Right lobe of liver (tissue), 4 donors: ENCODE measurements at regions not wholly inside any gene's neighbourhood (a gene's known extent, or its start where the extent isn't known, plus 50 kb on each side); places are given as distances from the start of the nearest gene placed in this dataset.
"Not testable (repeated sequence)": the region's sequence is repeated elsewhere in the genome, so short reads cannot be mapped to it uniquely, and the experiment has no call there.

Source experiments
- CTCF ChIP-seq, 4 donors: fragments of 200-600 bp in 3 of 4; fragments of 450-650 bp in 1 of 4; IDR thresholded peaks; one replicate each; pipeline versions ENCODE4 v1.5.1 to v1.8.0; 2016 to 2022; ENCODE audit warnings: antibody characterized with exemption in 4 of 4, mild to moderate bottlenecking in 2 of 4
- POLR2A ChIP-seq: fragments of 450-650 bp; IDR thresholded peaks from one replicate; pipeline ENCODE4 v1.6.1; 2017; ENCODE audit warnings: antibody characterized with exemption, mild to moderate bottlenecking
- donor health status: DM: no; HTN: no; CAD: no.
- donor health status: DM: no; HTN: no; CAD: no.
- donor health status: DM: no; HTN: yes; CAD: no.

- TF ChIP-seq CTCF (IDR thresholded peaks at IDR 0.05); POLR2A: not testable (repeated sequence)
These were observed 551.0 kb downstream of the FAM181B start for GRCh38 chr11:82182697-82183096.
